NCI-H82 treated with DMSO at 0.1 percent for 48 hours (cell line): ENCODE measurements at regions not wholly inside any gene's neighbourhood (a gene's known extent, or its start where the extent isn't known, plus 50 kb on each side); places are given as distances from the start of the nearest gene placed in this dataset.
"Not testable (repeated sequence)": the region's sequence is repeated elsewhere in the genome, so short reads cannot be mapped to it uniquely, and the experiment has no call there.

ENCODE experiments used
- DNase-seq: peaks from one replicate; lab custom pipeline; 2025; ENCODE audit not compliant: unreplicated experiment; lab: John Stamatoyannopoulos, UW

- DNase-seq, result no peak
These were observed 132.8 kb upstream of the TAF11L2 start for GRCh38 chr5:17364987-17365810.

GRCh38 chr5:17365811-17366138, 132.3 kb upstream of the TAF11L2 start:
- no peak for DNase-seq

- no peak for DNase-seq
These were observed 130.7 kb upstream of the TAF11L2 start for GRCh38 chr5:17367256-17367840.

DNA sequence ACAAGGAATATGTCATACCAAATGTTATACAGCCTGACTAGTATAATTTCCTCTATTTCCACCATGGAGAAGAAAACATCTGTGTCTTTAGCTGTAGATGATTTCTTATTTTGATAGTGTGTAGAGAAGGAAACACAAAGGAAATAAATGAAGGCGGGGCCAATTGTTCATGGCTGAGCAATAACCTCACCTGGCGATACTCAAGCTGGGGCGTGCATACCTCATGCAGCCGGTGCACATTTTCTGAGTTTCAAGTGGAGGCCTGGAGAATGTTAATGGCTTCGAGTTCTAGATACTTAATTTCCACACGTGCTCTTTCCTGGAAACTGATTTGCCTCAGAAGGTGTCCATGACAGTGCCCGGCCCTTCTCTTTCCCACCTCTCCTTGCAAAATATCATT, 127.4 kb upstream of the TAF11L2 start:
- no peak for DNase-seq

DNA sequence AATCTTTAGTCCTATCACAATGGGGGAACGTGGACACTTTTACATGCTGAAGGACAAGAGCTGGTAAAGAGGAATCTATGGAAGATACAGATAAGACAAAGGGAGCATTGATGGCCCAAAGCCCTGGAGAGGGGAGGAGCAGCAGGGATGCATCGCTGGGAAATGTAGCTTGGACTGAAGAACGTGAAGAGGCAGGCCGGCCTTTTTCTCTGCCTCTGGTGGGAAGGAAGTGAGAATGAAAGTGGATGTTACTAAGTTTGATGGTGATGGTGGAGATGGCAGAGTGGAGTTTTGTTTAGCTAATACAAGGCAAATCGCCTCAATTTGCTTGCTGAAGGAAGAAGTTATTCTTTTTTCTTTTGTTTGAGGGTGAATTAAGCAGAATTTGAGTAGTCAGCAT, 124.6 kb upstream of the TAF11L2 start:
- no peak for DNase-seq

GRCh38 chr5:17373814-17374556, 124.0 kb upstream of the TAF11L2 start:
- DNase-seq, result no peak

GRCh38 chr5:17374973-17375742, 122.9 kb upstream of the TAF11L2 start:
- DNase-seq, result no peak

GRCh38 chr5:17375886-17376285, 122.1 kb upstream of the TAF11L2 start:
- not testable (repeated sequence) for DNase-seq

- DNase-seq, result no peak
These were observed 119.6 kb upstream of the TAF11L2 start for GRCh38 chr5:17378346-17378997.

- DNase-seq, result peak; percentile 50
These were observed 118.7 kb upstream of the TAF11L2 start for GRCh38 chr5:17379100-17379951.

DNA sequence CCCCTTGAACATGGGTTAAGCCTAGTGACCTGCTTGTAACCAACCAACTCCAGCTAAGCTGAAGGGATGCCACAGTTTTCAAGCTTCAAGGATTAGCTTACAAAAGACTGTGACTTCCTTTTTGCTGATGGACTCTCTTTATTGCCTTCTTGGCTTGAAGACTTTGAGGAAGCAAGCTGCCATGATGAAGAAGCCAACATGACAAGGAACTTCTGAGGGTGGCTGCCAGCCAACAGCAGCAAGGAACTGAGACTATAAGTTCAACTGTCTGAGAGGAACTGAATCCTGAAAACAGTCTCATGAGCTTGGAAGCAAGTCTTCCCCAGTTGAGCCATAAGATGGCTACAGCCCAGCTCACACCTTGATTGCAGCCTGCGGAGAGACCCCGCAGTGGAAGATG, 116.1 kb upstream of the TAF11L2 start:
- DNase-seq, result no peak

DNA sequence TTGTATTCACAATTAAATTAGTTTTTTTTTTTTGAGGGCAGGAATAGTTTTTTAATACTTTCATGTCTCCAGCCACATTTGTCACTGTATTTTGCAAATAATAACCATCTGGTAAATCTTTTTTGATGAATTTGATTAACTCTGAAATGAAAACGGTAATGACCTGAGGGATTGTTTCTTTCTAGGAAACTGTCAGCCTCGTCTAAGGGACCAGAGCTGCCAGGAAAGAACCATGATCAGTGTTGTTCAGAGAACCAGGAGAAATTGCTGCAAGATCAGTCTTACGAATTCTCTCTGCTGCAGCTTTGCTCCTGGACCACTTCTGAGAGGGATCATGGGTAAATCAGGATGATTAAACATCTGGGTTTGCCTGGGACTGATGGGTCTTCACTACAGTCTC, 114.5 kb upstream of the TAF11L2 start:
- no peak for DNase-seq

DNA sequence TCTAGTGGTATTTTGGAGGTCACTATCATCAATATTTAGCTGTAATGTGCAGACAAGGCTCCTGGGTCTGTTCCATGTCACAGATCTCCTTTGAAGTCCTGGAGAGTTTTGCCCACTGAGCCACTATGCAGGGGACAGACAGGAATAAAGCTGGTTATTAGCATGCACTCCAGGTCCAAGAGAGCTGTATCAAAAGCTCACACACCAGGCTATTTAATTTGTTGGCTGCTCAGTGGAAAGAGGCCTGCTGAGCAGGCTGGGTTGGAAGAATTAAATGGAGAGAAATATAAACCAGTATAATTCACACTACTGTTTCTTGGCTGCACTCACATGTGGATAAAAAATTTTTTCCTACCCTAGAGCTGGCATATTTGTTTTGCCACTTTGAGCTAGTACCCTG, 113.8 kb upstream of the TAF11L2 start:
- no peak for DNase-seq

DNA sequence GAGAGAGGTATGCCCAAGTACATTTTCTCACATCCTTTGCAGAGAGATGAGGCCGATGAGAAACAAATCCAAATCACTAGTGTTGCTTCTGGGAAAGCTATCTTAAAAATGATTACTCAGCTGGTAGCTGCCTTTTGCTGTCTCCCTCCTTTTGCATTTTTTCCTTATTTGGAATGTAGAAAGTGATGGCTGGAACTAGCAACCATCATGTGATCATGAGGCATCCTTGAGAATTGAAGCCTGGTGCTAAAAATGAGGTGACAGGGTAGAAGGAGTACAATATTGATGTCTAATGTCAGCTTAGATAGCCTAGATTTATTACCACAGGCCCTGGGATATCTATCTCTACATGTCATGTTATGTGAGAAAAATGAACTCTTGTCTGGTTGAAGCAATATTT, 109.3 kb upstream of the TAF11L2 start:
- DNase-seq, result no peak

DNA sequence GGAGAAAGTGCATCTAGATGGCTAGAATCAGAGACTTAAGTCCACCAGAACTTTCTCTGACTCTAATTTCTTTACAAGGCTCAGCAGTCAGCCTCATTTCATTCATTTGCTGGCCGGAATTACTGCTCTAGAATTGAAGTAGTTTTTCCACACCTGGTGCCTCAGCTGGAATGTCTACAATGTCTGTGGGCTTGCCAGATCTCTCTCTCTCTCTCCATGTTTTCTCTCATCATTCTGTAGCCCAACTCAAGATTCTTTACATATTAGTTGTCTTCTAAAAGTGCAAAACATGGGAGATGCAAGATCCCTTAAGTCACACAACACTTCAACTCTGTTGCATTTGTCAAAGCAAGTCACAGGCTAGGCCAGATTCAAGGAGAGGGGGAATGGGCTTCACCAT, 103.9 kb upstream of the TAF11L2 start:
- DNase-seq, result no peak

- DNase-seq, result no peak
These were observed 102.7 kb upstream of the TAF11L2 start for GRCh38 chr5:17395106-17395880.

- DNase-seq, result no peak
These were observed 101.8 kb upstream of the TAF11L2 start for GRCh38 chr5:17396247-17396646.

DNA sequence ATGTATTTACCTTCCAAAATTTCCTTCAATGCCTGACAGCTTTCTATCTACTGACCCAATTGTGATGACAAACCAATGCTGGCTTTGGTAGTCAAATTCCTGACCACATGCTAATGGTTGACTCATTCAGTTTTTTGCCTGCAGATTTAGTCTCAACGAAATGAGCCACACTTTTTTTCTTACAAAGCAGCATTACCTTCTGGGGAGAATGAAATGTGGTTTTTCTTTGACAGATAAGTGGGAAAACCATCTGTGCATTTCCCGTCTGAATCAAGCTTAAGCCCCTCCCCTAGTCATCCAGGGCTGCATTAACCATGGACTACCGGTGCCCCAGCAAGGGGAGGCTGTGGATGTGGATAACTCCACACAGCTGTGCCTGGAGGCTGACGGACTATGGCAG, 99.6 kb upstream of the TAF11L2 start:
- DNase-seq, result no peak
